Right hindlimb (tissue), 1 donor: ENCODE measurements at regions not wholly inside any gene's neighbourhood (a gene's known extent, or its start where the extent isn't known, plus 50 kb on each side); places are given as distances from the start of the nearest gene placed in this dataset.
"Not testable (repeated sequence)": the region's sequence is repeated elsewhere in the genome, so short reads cannot be mapped to it uniquely, and the experiment has no call there.

Experiments used
- DNase-seq: peaks from one replicate; pipeline ENCODE4 v3.0.0-alpha.2; 2018

DNA sequence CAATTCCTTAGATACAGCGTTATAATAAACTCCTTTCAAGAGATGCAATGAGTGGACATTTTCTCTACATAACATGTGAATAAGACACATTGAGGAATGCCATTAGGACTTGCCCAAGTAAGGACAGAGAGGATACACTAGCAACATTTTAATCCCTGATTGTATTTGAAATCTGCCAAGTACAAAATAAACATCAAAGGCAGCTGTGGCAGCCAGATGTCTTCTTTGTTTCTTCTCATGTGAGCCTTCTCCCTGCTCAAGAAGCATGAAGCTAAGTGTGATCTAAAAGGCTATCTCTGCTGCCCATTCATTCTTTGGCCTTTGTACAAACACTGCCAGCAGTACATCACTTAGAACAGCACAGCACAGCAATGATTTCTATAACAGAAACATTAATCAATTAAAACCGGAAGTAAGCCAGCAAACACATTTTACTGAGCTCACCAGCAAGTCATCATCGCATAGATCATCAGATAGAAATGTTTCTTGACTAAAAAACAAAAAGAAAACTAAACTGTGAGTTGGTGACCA lies 364.0 kb downstream of the CNTN6 start:
- no peak for DNase-seq

DNA sequence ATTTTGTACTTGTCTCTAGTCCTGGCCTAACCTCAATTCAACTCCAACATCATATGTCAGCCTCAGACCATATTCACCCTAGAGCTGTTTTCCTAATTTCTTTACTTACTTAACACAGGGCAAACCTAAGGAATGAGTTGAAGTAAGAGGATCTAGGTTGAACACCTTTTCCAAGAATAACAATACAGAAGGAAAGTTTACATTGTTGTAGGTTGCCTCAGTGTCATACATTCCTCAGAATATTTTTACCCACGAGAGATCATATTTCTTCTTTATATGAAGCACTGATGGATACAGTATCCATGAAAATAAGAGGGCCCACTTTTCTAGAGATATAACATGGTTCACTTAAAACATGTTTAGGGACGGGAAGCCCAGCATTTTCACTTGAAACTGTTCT lies 369.5 kb downstream of the CNTN6 start:
- DNase-seq: no peak

- no peak for DNase-seq
Observed at GRCh38 chr3:1462856-1463450, 370.1 kb downstream of the CNTN6 start.

DNA sequence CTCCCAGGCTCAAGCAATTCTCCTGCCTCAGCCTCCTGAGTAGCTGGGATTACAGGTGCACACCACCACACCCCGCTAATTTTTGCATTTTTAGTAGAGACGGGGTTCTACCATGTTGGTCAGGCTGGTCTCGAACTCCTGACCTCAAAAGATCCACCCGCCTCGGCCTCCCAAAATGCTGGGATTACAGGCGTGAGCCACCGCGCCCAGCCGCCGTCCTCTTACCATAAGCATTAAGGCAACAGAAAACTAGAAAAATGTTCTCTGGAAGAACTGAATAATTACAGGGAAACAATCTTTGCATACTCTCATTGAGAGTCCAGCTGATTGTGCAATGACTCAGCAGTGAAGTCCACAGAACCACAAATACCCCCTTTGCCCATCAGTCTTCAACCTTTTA lies 372.3 kb downstream of the CNTN6 start:
- not testable (repeated sequence) for DNase-seq

DNA sequence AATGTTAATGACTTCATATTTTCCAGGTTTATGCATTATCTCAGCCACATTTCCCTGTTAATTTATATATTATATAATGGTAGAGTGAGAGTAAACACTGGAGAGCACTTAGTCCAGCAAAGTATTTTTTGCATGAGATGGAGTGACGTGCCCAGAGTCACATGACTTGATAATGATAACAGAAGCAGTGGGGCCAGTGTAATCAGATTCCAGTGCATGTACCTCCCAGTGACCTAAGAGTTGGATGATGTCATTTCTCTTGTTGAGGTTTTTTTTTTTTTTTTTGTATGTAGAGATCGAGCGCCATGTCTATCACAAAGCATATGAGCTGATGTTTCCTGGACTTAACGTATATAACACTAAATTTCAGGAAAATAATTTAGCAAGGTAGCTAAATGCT lies 375.3 kb downstream of the CNTN6 start:
- DNase-seq: no peak

DNA sequence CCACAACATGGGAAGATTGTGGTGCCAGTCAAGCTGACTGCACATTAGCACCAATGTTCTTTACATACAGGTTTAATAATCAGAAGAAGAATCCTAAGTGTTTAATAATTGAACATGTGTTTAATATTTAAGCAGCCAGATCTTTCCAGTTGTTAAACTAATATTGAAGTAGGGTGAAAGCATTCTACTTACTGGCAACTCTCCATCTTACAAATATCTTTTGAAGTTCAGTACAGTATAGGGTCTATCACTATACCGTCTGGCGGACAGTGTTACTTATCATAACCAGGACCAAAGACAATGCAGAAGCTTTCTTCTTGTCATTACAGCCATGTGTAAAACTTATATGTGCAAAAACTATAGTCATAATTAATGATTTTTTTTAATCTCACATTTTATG lies 376.4 kb downstream of the CNTN6 start:
- DNase-seq: no peak

DNA sequence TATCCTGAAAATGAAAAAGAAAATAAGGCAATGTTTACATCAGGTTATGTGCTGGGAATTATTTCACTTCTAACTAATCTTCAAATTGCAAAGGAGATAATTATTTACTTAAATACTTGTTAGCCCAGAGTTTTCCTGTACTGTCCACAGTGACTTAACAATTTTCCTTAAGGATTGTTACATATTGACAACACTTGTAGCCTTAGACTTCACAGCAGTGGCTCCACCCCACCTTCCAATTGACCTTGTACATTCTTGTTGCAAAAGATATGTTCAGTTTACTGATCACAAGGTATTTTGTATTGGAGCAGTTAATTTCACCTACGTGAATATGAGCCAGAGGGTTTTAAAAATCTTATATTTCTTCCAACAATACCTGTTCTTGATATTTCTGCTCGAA lies 376.9 kb downstream of the CNTN6 start:
- no peak for DNase-seq

DNA sequence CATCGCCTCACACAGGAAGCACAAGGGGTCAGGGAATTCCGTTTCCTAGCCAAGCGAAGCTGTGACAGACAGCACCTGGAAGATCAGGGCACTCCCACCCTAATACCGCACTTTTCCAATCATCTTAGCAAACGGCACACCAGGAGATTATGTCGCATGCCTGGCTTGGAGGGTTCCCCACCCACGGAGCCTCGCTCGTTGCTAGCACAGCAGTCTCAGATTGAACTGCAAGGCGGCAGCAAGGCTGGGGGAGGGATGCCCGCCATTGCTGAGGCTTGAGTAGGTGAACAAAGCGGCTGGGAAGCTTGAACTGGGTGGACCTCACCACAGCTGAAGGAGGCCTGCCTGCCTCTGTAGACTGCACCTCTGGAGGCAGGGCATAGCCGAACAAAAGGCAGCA lies 384.8 kb downstream of the CNTN6 start:
- no peak for DNase-seq

DNA sequence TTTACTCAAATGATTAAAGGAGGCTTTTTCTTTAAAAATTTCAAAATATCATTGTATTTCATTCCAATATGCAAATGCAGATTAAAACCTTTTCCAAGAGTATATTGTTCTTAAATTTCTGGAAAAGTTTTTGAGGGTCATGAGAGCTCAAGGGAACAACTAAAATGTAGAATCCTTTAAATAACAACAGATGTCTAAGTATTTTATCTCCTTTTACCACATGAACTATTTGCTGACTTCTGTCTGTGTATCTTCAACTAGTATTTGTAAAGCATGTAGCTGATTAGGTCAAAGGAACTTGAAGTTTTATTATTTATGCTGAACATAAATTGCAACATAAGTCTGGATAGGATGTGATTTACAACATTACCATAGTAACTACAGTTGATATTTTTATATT lies 402.6 kb downstream of the CNTN6 start:
- no peak for DNase-seq

GRCh38 chr3:1499694-1500093 lies 406.9 kb downstream of the CNTN6 start:
- DNase-seq: no peak

GRCh38 chr3:1501406-1502115 lies 408.7 kb downstream of the CNTN6 start:
- no peak for DNase-seq

- DNase-seq: no peak
Observed at GRCh38 chr3:1506090-1506489, 413.3 kb downstream of the CNTN6 start.

DNA sequence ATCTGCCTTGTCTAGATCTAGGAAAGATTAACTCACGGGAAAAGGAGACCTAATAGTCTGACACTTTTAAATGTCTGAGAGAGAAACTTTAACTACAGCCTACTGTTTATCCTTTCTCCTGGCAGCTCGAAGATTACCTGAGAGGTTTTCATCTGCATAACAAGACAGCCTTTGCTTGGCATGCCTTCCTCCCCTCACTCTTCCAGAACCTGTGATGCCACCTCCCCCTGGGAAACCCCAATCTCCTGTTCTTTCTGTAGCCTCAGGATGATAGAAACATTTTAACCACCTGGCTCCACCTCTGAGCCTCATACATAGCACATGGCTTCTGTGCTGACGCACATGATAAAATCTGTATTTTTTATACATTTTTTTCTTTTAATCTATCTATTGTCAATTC lies 420.8 kb downstream of the CNTN6 start:
- DNase-seq: no peak

DNA sequence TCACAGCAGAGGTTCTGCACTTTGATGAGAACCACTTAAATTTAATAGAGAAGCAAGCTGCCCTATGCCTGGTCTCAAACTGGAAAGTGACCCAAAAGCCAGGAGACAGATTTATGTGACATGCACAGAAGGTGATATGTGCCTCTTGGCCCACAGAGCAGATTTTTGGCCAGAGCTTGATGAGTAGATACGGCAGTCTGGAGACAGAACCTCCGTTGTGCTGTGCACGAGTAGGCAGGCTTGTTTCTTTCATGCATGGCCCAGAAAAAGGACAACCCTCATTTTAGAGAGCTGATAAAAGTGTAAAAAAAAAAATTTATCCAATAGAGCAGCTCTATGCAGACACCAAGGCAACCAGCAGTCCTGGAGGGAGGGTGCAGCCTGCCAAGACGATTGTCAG lies 423.1 kb downstream of the CNTN6 start:
- no peak for DNase-seq

- no peak for DNase-seq
Observed at GRCh38 chr3:1527786-1528185, 435.0 kb downstream of the CNTN6 start.

GRCh38 chr3:1528621-1529020 lies 435.8 kb downstream of the CNTN6 start:
- no peak for DNase-seq

GRCh38 chr3:1529676-1530075 lies 436.9 kb downstream of the CNTN6 start:
- no peak for DNase-seq

DNA sequence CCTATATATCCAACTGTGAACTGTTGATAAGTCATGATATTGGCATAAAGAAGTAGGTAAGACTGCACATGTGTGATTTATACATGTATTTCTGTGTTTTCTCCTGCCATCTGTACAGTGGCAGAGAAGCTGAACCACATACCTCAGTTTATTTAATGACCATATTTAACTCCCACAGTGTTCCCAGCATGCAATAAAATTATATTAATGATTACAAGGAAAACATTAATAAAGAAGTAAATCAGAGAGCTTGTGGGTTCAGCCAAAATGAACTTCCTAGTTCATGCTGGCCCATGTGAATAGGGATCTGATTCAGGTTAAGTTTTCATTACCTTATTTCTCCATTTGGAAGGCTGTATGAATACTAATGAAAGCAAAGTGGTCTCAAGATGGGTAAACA lies 439.2 kb downstream of the CNTN6 start:
- DNase-seq: no peak

GRCh38 chr3:1532935-1533606 lies 440.2 kb downstream of the CNTN6 start:
- no peak for DNase-seq

DNA sequence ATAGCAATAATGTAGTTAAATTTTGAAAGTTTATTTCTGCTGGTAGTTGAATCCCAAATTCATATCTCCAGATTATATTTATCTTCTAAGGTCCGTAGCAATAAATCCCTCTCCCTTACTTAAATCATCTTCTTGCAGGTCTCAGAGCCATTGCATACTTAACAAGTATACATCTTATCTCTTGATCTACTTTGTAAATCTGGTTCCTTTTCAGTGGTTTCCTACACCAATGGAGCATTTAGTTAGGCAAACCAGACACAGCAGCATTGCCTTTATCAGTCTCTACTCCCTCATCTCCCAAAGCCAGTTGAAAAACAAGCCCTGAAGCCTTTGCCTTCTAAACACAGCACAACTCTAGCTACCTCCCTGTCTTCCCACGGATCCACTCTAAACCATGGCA lies 440.9 kb downstream of the CNTN6 start:
- DNase-seq: no peak

DNA sequence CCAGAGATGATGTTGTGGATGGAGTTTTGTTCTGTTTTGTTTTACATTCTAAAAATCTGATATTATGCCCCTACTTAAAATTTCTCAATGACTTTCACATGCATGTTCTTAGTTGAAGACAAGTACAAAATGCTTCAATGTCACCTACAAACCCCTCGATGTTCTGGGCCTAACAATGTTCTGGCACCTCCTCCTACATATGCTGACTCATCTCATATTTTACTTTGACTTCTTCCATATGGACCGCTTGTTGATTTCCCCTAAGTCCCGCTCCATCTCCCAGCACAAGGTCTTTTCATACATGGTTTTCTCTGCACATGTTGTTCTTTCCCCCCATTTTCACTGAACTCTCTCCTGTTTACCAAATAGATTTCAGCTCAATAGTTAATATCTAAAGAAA lies 441.4 kb downstream of the CNTN6 start:
- no peak for DNase-seq

DNA sequence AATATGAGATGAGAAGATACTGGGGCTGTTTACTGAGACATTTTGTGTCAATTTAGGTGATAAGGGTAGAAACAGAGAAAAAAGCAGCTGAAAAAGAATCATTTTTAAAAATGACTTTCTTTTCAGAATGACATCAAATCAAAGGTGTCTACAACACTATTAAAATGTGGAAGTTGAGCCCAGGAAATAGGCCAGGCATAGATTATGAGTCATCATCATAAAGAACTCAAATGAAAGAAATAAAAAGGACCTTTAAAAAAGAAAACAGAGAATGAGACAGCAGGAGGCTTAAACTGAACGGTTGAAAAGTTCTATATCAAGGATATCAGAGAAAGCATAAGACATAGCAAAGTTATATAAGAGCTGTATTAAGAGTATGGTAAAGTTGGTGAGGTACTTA lies 442.5 kb downstream of the CNTN6 start:
- DNase-seq: no peak

- no peak for DNase-seq
Observed at GRCh38 chr3:1540686-1541085, 447.9 kb downstream of the CNTN6 start.

DNA sequence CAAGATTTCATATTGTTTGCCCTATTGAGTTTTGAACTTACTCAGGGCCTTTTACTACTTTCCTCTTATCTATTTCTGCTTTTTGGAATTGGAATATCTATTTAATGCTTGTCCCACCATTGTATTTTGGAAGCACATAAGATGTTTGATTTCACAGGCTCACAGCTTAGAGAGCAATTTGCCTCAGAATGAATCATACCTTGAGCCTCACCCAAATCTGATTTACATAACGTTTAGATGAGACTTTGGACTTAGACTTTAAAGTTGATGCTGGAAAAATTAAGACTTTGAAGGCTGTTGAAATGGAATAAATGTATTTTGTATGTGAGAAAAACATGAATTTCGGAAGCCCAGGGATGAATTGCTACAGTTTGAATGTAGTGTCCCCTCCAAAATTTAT lies 458.9 kb downstream of the CNTN6 start:
- DNase-seq: no peak
